HEK293T (cell line): ENCODE measurements at regions not wholly inside any gene's neighbourhood (a gene's known extent, or its start where the extent isn't known, plus 50 kb on each side); places are given as distances from the start of the nearest gene placed in this dataset.

Experiments used
- ELF4 ChIP-seq: fragments of 450-650 bp; IDR thresholded peaks from 2 replicates; pipeline ENCODE4 v1.6.1; 2017; ENCODE audit warnings: antibody characterized with exemption
- FOXA1 ChIP-seq: fragments of 450-650 bp; IDR thresholded peaks from 2 replicates; pipeline ENCODE4 v1.6.1; 2016; ENCODE audit warnings: mild to moderate bottlenecking
- FOXM1 ChIP-seq: fragments of 450-650 bp; IDR thresholded peaks from 2 replicates; pipeline ENCODE4 v1.6.1; 2017; ENCODE audit warnings: mild to moderate bottlenecking, borderline replicate concordance
- HDGF ChIP-seq: fragments of 450-650 bp; IDR thresholded peaks from 2 replicates; pipeline ENCODE4 v1.6.1; 2017; ENCODE audit warnings: antibody characterized with exemption, borderline replicate concordance
- SP1 ChIP-seq: fragments of 450-650 bp; IDR thresholded peaks from 2 replicates; pipeline ENCODE4 v1.6.1; 2017
- SUZ12 ChIP-seq: fragments of 450-650 bp; IDR thresholded peaks from 2 replicates; pipeline ENCODE4 v1.6.1; 2016; ENCODE audit warnings: mild to moderate bottlenecking
- TARDBP ChIP-seq: fragments of 450-650 bp; IDR thresholded peaks from 2 replicates; pipeline ENCODE4 v1.6.1; 2016
- ZNF384 ChIP-seq: fragments of 450-650 bp; IDR thresholded peaks from 2 replicates; pipeline ENCODE4 v1.6.1; 2016

DNA sequence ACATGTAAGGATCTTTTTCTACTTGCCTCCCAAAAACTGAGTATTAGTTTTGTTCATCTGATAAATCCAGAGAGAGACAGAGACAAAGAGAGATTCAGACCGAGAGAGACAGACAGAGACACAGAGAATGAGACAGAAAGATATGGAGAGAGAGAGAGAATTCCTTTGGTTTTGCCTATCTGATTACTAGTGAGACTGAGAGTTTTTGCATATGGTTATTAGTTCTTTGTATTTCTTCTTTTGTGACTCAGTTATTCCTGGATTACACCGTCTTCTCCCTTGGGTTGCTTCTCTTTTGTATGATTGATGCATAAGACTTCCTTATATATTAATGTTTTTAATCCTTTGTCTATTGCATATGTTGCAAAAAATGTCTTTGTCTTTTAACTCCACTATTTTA, 91.2 kb upstream of the SPATA31C2 start:
- TF ChIP-seq ZNF384 (no peak), FOXM1 (no peak), SP1 (no peak), SUZ12 (no peak), ELF4 (no peak), FOXA1 (no peak), TARDBP (no peak), HDGF (no peak)
